ENCODE measurements at regions not wholly inside any gene's neighbourhood (a gene's known extent, or its start where the extent isn't known, plus 50 kb on each side); places are given as distances from the start of the nearest gene placed in this dataset.

DNA sequence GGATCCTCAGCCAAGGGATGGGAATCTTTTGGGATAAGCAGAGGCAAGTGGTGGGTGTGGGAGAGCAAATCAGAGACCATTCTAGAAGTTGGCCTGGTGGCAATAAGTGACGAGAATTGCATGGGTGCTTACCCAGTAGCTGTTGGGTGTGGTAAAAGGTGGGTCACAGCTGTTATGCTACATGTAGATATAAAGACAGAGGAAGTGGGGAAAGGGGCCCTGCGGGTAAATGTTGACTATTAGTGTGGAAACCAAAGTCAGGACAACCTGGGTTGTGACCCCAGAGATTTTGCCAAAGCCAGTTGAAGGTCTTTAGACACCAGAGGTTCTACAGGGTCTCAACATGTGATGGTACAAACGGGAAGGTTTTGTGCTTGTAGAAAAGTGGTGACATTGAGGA, 443.6 kb upstream of the HNRNPA3 start:
- TF ChIP-seq CREB1 (IDR thresholded peaks at IDR 0.05; ENCODE audit: low read depth): no peak
- TF ChIP-seq, protein P1, sequence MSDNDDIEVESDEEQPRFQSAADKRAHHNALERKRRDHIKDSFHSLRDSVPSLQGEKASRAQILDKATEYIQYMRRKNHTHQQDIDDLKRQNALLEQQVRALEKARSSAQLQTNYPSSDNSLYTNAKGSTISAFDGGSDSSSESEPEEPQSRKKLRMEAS (IDR thresholded peaks at IDR 0.05): no peak
- TF ChIP-seq NFIC (IDR thresholded peaks at IDR 0.05): no peak
- no peak for TF ChIP-seq CEBPB (IDR thresholded peaks at IDR 0.05)
- TF ChIP-seq FOXM1 (IDR thresholded peaks at IDR 0.05; ENCODE audit: borderline replicate concordance, low read depth): no peak
- no peak for TF ChIP-seq YY1 (IDR thresholded peaks at IDR 0.05; ENCODE audit: low read depth)
- no peak for TF ChIP-seq ZBTB7A (IDR thresholded peaks at IDR 0.05; ENCODE audit: low read depth)
- no peak for TF ChIP-seq TCF12 (IDR thresholded peaks at IDR 0.05; ENCODE audit: low read depth)
- TF ChIP-seq EP300 (IDR thresholded peaks at IDR 0.05; ENCODE audit: borderline replicate concordance): no peak

DNA sequence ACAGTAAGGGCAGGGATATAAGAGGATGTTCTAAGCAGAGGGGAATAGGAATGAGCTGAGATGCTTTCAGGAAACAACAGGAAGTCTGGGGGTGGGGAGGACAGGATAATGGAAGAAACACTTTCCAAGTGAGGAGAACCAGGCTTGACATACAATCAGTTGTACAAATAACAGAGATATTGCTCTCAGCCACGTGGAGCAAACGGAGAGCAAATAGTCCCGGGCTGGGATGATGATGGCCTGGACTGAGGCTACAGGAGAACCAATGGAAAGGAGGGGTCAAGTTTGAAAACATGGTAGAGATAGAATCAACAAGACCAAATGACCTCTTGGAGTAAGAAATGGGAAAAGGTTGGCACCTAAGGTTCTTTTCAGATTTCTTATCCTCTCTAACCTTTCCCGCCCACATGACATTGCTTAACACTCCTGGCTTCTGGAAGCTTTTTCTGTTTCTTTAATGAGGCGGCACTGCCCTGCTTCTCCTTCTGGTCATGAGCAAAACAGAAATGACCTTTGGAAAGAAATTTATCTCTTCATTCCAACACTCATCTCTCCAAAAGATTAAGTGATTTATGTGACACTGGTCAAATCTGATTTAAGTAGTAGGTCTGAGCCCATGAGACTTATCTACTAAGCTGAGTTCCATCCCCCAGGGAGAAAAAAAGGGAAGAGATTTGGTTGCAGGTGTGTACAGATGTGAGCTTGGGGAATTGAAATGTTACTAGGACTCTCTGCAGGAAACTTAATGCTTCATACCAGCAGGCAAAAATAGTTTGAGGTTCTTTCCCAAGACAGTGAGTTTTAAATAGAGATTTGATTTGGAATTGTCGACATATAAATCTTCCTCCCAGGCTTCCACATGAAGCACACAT, 442.9 kb upstream of the HNRNPA3 start:
- TF ChIP-seq RAD21 (IDR thresholded peaks at IDR 0.05; ENCODE audit: low read depth) (no peak), CEBPB (IDR thresholded peaks at IDR 0.05) (no peak), NFIC (IDR thresholded peaks at IDR 0.05) (no peak), CREB1 (IDR thresholded peaks at IDR 0.05; ENCODE audit: low read depth) (no peak), ZBTB7A (IDR thresholded peaks at IDR 0.05; ENCODE audit: low read depth) (no peak), TAF1 (IDR thresholded peaks at IDR 0.05; ENCODE audit: low read depth) (no peak)
- TF ChIP-seq, protein P2, sequence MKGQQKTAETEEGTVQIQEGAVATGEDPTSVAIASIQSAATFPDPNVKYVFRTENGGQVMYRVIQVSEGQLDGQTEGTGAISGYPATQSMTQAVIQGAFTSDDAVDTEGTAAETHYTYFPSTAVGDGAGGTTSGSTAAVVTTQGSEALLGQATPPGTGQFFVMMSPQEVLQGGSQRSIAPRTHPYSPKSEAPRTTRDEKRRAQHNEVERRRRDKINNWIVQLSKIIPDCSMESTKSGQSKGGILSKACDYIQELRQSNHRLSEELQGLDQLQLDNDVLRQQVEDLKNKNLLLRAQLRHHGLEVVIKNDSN (IDR thresholded peaks at IDR 0.05): no peak
- TF ChIP-seq, protein P3, sequence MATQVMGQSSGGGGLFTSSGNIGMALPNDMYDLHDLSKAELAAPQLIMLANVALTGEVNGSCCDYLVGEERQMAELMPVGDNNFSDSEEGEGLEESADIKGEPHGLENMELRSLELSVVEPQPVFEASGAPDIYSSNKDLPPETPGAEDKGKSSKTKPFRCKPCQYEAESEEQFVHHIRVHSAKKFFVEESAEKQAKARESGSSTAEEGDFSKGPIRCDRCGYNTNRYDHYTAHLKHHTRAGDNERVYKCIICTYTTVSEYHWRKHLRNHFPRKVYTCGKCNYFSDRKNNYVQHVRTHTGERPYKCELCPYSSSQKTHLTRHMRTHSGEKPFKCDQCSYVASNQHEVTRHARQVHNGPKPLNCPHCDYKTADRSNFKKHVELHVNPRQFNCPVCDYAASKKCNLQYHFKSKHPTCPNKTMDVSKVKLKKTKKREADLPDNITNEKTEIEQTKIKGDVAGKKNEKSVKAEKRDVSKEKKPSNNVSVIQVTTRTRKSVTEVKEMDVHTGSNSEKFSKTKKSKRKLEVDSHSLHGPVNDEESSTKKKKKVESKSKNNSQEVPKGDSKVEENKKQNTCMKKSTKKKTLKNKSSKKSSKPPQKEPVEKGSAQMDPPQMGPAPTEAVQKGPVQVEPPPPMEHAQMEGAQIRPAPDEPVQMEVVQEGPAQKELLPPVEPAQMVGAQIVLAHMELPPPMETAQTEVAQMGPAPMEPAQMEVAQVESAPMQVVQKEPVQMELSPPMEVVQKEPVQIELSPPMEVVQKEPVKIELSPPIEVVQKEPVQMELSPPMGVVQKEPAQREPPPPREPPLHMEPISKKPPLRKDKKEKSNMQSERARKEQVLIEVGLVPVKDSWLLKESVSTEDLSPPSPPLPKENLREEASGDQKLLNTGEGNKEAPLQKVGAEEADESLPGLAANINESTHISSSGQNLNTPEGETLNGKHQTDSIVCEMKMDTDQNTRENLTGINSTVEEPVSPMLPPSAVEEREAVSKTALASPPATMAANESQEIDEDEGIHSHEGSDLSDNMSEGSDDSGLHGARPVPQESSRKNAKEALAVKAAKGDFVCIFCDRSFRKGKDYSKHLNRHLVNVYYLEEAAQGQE (IDR thresholded peaks at IDR 0.05; ENCODE audit: low read depth): no peak

DNA sequence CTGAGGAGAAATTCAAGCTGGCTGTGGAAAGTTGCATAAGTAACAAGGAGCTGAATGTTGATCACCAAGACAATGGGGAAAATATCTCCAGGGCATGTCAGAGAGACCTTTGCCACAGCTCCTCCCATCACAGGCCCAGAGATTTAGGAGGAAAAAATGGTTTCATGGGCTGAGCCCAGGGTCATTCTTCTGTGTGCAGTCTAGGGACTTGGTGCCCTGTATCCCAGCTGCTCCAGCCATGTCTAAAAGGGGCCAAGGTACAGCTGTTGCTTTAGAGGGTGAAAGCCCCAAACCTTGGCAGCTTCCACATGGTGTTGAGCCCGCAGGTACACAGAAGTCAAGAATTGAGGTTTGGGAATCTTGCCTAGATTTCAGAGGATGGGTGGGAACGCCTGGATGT, 439.8 kb upstream of the HNRNPA3 start:
- TF ChIP-seq, protein P2 (IDR thresholded peaks at IDR 0.05): no peak
- TF ChIP-seq FOXM1 (IDR thresholded peaks at IDR 0.05; ENCODE audit: borderline replicate concordance, low read depth) (no peak), NFIC (IDR thresholded peaks at IDR 0.05) (no peak), CREB1 (IDR thresholded peaks at IDR 0.05; ENCODE audit: low read depth) (no peak), RAD21 (IDR thresholded peaks at IDR 0.05; ENCODE audit: low read depth) (no peak), TAF1 (IDR thresholded peaks at IDR 0.05; ENCODE audit: low read depth) (no peak), TCF12 (IDR thresholded peaks at IDR 0.05; ENCODE audit: low read depth) (no peak), YY1 (IDR thresholded peaks at IDR 0.05; ENCODE audit: low read depth) (no peak), TEAD4 (IDR thresholded peaks at IDR 0.05) (no peak), EGR1 (IDR thresholded peaks at IDR 0.05) (no peak), CEBPB (IDR thresholded peaks at IDR 0.05) (no peak), EP300 (IDR thresholded peaks at IDR 0.05; ENCODE audit: borderline replicate concordance) (no peak), ZBTB7A (IDR thresholded peaks at IDR 0.05; ENCODE audit: low read depth) (no peak)
- TF ChIP-seq, protein P3 (IDR thresholded peaks at IDR 0.05; ENCODE audit: low read depth): no peak
- TF ChIP-seq, protein P1 (IDR thresholded peaks at IDR 0.05): no peak

DNA sequence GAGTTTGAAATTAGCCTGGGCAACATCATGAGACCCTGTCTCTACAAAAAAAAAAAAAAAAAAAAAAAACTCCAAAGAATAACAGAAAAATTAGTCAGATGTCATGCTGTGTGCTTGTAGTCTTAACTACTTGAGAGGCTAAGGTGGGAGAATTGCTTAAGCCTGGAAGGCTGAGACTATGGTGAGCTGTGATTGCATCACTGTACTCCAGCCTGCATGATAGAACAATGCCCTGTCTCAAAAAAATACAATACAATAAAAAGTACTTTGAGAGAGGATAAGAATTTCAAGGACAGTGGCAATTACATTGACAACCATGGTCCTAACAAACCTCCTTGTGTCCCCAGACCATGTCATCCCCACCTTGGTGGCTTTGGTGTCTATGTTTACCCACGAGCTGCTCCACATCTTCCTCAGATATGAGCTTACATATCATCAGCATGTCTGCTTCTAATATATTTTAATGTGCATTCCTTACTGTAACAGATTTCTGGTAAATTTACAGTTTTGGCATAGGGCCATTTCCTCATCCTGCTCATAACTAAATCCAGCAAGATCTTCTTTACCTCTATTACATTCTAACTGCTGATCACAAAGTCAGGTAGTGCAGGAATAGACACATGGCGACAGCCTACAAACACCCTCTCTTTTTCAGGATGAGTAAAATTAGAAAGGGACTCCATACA, 437.7 kb upstream of the HNRNPA3 start:
- TF ChIP-seq, protein P2 (IDR thresholded peaks at IDR 0.05): no peak
- TF ChIP-seq EGR1 (IDR thresholded peaks at IDR 0.05): no peak
- no peak for TF ChIP-seq NFIC (IDR thresholded peaks at IDR 0.05)
- TF ChIP-seq, protein P3 (IDR thresholded peaks at IDR 0.05; ENCODE audit: low read depth): no peak
- TF ChIP-seq RAD21 (IDR thresholded peaks at IDR 0.05; ENCODE audit: low read depth): no peak
- TF ChIP-seq ZBTB7A (IDR thresholded peaks at IDR 0.05; ENCODE audit: low read depth): no peak
- TF ChIP-seq YY1 (IDR thresholded peaks at IDR 0.05; ENCODE audit: low read depth): no peak
- TF ChIP-seq TCF12 (IDR thresholded peaks at IDR 0.05; ENCODE audit: low read depth): no peak
- no peak for TF ChIP-seq EP300 (IDR thresholded peaks at IDR 0.05; ENCODE audit: borderline replicate concordance)
- TF ChIP-seq TEAD4 (IDR thresholded peaks at IDR 0.05): no peak
- no peak for TF ChIP-seq FOXM1 (IDR thresholded peaks at IDR 0.05; ENCODE audit: borderline replicate concordance, low read depth)
- TF ChIP-seq CEBPB (IDR thresholded peaks at IDR 0.05): no peak
- no peak for TF ChIP-seq CREB1 (IDR thresholded peaks at IDR 0.05; ENCODE audit: low read depth)
- TF ChIP-seq, protein P1 (IDR thresholded peaks at IDR 0.05): no peak
